ELR (cell line): ENCODE measurements at regions not wholly inside any gene's neighbourhood (a gene's known extent, or its start where the extent isn't known, plus 50 kb on each side); places are given as distances from the start of the nearest gene placed in this dataset.
"Not testable (repeated sequence)": the region's sequence is repeated elsewhere in the genome, so short reads cannot be mapped to it uniquely, and the experiment has no call there.

Experiments
- DNase-seq: peaks from one replicate; pipeline ENCODE4 v3.0.0-alpha.2; 2015; ENCODE audit warnings: low read depth

DNA sequence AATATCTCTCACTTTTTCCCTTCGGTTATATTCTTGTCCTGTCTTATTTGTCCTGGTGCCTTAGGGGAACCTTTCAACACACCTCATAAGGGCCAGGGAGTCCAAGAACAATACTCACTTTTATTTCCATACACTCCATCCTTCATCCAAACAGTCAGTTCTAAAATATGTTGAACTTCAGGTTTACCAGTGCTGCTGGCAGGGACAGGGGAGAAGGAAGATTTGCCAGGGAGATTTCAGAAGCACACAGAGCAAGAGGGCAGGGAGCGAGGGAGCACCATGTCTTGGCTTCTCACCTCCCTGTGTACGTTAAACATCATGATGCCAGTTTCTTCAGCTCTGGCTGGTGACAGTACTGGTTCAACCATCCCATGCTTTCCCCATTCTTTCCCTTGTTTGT lies 631.1 kb upstream of the FAT1 start:
- DNase-seq = no peak

DNA sequence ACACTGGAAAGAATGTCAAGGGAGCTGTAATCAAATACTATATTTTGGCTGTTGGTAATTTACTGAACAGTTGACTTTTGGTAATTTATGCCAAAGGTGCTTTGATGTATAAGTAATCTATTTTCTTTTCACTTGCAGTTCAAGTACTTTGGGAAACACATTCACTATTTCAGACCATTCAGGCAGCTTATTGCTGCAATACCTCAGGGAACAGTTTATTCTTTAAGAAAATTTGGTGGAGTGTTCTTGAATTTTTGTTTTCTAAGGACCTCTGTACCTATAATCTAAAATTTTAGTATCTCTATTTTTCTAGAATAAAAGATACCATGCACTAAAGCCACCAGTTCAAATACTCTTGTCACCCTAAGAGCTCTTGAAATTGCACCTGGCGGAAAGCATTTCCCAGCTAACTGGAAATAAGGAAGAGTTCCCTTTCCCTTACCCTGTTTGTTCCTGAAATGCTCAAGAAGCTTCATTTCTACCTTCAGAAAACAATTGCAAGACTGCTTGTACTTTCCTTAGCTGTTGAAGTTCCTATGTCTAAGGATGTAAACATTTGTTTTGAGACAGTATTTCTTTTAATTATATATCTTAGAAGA lies 633.5 kb upstream of the FAT1 start:
- no peak for DNase-seq

DNA sequence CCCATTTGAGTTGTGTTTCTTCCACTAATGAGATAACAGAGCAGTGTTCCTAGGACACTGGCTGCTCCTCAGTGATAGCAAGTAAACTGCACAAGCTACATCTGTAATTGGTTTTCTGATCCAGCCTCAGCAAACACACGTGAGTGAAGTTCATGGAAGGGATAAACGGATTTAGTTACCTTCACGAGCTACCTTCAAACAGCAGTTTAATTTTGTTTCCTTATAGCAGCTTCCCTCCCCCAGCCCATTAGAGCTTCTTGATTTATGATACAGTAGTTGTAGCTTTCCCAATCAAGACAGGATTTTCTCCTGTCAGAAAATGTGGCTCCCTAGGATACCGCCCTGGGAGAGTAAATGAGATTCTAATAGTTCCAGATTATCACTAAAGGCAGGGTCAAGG lies 634.2 kb upstream of the FAT1 start:
- no peak for DNase-seq

DNA sequence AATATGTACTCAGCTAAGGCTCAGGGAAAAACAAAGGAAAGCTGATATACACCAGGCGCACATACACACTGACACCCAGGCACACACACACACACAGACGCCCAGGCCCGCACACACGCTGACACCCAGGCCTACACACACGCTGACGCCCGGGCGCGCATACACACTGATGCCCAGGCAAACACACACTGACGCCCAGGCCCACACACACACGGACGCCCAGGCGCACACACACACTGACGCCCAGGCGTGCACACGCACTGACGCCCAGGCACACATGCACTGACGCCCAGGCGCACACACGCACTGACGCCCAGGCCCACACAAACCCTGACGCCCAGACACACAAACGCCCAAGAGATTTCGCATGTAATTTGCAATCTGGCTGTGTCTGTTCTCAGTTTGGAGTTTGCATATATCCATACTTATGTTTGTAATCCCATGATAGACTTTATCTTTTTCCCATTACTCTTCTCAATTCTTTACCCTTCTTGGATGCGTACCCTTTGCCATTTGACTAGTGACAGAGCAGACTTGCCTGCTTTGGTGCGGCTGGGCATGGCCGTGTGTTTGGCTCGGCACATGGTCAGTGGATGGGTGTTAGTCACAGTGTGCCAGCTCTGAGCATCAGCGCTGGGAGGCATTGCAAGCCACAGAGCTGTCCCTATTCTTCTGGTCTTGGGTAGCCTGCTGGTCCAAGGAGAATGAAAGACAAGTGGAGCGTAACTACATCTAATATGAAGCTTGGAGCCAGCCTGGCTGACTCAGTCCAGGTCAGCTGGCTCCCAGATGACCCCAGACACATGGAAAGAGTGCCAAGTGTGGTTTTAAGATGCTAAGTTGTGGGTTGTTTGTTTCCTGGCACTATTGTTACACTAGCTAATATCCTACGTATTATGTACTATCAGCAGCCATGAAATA lies 632.4 kb upstream of the ZFP42 start:
- no peak for DNase-seq

DNA sequence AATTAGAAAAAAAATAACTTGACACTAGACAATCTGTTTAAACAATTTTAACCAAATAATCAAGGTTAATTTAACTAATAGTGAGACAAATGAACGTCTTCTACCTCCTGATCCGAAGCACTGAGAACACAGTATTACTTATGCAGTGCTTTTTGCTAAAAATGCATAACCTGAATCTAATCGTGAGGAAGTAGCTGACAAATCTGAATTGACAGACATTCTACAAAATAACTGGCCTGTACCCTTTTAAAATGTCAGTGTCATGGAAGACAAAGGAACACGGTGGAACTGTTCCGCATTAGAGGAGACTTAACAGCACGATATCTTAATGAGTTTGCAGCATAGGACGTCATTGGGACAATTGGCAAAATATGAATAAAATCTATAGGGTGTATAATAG lies 631.2 kb upstream of the ZFP42 start:
- no peak for DNase-seq

DNA sequence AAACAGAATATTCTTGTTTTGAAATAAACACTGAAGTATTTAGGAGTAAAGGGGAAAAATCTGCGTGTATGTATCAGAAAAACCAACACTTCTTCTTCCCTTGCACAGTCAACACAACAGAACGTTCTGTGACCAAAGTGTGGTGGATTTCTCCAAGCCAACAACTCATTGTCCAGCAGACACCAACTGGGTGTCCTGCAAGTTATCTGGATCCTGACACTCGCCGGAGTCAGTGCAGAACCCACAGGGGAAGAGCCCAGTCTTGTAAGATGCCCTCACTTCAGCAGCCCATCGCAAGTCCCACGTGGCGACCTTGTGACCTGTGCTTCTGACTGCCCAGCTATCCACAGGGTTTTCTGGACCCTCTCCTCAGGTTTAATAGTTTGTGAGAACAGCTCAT lies 630.7 kb upstream of the ZFP42 start:
- DNase-seq = no peak

DNA sequence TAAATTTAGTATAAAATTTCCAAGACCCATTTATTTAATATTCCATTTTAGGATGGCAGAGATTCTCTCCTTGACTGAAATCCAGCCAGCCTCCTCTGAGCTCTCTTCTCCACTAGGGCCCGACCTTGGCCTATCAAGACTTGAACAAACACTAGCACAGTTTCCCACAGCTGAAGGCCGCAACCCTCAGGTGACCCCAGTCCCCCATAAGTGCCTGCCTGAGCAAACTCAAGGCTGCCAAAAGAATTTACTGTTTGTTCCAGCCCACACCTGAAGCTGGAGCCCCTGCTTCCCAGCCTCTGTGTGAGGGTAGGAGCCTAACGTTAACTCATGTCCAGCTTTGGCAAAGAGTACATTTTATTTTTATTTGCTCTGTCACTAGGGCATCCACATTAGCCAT lies 629.0 kb upstream of the ZFP42 start:
- no peak for DNase-seq

DNA sequence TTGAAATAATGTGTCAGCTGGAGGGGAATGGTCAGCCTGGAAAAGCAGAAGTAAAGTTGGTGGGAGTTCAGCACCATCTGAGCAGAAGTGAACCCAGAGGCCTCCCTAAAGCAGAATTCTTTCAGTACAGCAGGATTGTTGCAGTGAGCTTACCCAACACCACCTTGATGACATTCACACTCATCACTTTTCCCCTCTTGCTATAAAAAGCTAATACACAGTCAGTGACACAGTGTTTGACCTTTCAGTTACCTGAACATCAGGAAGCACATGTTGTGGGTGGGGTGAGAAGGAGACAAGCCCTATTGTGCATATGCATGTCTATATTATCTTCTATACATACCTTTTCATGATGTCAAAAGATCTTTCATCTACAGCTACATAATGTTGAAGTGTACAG lies 624.7 kb upstream of the ZFP42 start:
- DNase-seq = no peak

DNA sequence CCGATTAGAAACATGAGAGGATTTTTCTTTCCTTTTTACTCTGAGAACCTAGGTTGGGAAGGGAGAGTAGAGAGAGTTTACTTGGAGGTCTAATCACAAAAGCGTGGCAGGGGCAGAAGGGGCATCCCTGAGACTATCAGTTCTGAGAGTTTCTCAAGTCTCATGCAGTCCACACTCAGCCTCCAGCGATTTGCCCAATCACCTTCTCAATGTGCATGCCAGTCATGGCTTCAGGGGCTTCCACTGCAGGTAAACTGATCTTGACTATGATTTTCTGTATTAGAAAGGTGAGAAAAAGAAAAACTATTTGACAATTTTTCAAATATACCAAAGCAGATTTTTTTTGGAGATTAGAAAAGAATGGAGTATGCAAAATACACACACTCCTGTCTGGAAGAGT lies 617.1 kb upstream of the ZFP42 start:
- no peak for DNase-seq

DNA sequence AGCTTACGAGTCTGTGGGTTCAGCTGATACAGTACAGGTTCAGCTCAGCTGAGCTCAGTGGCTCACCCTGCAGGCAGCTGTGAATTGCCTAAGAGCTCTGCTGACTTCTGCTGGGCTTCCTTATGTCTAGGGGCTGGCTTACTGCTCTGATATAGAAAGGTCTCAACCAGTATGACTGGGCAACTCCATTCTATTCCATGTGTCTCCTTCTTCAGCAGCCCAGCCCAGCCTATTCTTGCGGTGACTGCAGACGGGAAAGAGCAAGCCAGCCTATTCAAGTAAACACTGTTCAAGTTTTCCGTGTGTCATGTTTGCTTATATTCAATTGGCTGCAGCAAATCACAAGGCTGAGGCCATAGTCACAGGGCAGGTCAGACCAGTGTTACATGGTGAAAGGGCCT lies 615.4 kb upstream of the ZFP42 start:
- DNase-seq = peak; percentile 24

DNA sequence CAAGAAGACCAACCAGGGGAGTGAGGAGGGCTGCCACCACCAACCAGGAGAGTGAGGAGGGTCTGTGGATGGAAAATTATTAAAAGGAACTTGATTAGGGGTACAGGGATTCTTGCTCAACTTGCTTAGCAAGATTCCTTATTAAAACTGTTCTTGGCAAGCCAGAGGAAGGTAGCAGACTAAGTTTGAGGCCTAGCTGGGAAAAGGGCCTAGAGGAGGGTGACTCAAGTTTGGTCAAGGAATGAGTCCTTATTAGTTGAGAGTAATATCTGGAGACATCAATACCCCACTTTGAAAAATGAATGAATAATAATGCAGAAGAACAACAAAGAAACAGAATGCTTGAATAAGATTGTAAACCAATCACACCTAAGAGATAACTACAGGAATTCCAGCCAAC lies 612.4 kb upstream of the ZFP42 start:
- DNase-seq = no peak

DNA sequence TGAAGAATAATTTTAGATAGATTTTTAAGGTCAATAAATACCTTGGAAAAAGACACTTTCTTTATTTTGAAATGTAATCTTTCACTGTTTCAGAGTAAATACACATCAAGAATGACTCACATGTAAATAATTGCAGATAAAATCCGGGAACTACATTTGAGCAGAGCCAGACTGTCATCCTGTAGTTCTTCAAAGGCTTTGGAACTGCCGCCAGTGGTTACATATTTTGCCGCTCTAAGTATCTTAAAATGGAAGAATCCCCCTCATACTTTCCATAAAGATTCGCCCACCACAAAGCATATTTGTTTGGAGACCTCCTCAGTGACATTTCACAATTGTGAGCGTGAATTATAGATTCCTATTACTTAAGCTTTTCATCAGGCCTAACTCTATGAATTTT lies 607.8 kb upstream of the ZFP42 start:
- DNase-seq = peak; percentile 2

DNA sequence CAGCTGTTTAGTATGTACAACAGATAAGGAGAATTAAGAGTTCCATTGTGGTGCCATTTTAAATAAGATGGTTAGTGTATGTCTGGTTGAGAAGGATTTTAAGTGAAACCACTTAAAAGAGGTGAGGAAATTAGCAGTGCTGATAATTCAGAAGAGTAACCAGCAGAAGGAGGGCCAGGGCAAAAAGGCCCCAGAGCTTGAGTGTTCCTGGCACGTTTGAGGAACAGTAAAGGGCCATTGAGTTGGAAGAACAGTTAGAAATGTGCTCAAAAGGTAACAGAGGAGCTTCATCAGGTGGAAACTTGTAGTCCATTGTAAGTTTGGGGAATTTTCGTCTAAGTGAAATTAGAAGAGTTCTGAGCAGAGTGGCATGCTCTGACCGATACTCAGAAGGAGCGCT lies 606.2 kb upstream of the ZFP42 start:
- DNase-seq = no peak

DNA sequence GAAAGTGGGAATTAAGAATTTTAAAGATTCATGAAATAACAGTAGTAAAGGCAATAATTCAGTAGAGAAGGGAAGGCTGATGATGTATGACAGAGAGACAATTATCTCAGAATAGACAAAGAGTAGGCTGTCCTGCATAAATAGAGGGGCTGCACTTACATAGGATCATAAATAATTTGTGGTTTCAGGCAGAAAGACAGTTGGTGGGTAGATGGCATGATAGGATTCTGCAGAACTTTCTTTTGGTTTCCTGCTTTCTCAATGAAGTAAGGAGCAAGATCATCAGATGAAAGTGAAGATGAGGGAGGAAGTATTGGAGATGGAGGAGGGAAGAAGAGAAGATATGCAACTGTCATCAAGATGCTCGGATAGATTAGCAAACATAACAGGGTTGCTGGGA lies 604.9 kb upstream of the ZFP42 start:
- no peak for DNase-seq

DNA sequence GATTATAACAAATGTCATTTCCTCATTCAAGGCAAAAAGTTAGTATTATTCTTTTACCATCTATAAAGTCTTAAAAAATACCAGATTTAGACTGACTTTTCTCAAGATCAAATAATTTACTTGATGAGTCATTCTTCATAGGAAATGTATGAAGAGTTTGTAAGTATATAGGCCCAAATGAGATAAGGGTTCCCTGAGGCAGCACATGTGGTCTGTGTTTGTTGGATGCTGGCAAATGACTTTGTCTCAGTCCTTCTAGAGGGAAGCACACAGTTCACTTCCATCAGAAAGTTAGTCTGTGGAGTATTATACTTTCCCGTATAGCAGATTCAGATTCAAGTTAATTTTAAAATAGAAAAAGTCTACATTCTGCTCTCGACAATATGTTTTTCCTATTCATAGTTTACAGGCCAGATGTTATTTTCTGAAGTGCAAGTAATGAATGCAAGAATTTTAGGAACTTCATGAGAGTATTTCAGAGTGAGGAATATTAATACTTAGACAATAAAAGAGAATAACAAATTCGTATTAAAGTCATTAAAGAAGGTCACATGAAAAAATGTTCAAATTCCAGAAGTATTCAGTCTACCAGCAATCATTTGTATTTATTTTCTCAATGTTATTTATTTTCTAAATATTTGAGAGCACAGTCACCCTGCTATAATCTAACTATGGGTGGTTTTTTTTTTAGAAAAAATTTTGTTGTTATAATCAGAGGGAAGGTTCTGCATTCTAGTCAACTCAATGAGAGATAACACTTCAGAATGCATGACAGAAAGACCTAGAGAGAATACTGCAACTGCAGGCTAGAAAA lies 601.8 kb upstream of the ZFP42 start:
- DNase-seq = peak; percentile 1

DNA sequence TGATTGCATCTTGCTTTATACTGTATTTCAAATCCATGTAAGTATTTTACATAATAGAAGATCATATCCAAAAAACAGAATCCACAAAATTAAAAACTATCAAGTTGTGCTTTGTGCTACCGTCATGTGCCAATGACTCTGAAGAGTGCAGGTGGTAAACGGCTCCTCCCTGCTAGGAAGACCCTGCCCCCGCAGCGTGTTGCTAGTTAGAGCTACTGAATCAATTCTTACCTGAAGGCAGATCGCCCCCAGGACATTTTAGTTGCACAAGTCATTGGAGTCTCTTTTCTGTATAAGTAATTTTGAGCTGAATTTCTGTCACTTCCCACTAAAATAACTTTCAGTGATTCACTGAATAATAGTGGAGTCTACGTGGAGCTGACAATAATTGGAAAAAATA lies 599.5 kb upstream of the ZFP42 start:
- no peak for DNase-seq

DNA sequence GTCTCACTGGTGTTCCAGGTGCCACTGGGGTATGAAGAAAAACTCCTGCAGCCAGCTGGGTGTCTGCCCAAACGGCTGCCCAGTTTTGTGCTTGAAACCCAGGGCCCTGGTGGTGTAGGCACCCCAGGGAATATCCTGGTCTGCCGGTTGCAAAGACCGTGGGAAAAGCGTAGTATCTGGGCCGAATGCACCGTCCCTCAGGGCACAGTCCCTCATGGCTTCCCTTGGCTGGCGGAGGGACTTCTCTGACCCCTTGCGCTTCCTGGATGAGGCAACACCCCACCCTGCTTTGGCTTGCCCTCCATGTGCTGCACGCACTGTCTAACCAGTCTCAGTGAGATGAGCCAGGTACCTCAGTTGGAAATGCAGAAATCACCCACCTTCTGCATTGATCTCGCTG lies 587.1 kb upstream of the ZFP42 start:
- not testable (repeated sequence) for DNase-seq

DNA sequence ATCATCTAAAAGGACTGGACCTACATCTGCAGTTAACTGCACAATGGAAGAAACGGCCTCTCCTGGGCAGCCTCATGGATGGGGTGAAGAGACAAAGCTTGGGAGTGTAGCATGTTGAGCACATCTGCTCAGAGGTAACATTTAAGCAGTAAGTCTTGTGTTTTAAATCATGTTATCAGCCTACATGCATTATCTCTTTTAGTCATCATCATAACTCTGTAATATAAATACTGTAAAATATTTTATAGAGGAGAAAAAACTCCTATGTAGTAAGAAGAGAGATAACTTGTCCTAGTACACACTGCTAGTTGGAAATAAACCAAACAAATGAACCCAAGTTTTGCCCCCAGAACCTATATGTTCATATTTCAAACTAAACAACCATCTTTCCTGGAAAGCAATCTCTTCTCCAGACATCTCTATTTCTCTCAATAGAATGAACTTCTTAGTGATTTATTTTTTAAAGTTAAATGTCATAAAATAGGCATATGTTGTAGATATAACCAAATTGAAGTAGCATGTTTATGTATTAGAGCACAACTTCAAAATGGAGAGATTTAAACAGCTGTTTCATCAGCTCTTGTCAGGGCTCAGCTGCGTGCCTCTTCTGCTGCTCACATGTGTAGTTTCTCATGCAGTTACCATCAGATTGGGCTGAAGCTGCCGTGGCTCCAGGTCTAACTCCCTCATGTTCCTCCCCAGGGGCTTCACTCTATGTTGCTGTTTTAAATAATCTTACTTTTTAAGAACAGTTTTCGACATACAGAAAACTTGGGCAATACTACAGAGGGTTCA lies 581.8 kb upstream of the ZFP42 start:
- no peak for DNase-seq

DNA sequence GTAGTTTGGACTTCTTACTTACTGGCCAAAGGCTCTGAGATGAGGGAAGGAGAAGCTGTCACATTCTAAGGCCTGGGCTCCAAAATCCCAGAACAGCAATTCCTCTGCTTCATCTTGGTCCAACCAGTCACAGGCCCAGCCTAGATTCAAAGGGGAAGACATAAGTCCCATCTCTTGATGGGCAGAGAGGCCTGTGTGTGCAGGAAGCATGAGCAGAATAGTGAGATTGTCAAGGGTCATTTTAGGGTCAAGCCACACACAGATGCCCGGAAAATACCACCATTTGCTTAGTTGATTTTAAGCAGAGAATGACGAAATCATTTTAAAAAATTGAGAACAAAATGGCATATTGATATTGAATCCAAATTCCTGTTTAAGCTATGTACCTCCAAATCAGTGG lies 580.9 kb upstream of the ZFP42 start:
- DNase-seq = no peak

DNA sequence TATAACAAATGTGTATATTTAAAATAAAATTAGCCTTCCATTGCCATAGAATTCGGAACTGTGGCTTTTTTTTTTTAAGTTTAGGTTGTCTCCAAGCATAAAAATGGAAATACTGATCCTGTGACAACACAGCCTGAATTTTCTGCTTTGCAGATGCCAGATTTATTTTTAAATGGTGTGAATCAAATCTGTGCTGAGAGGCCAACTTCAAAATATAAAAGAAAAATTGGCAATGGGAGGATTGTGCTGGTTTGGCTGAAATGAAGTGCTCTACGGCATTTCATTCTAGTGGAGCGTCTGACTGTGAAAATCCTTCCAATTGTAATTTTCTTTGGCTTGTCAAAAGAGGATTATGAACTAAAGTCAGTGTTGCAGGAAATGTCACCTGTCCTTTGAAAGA lies 580.3 kb upstream of the ZFP42 start:
- no peak for DNase-seq

DNA sequence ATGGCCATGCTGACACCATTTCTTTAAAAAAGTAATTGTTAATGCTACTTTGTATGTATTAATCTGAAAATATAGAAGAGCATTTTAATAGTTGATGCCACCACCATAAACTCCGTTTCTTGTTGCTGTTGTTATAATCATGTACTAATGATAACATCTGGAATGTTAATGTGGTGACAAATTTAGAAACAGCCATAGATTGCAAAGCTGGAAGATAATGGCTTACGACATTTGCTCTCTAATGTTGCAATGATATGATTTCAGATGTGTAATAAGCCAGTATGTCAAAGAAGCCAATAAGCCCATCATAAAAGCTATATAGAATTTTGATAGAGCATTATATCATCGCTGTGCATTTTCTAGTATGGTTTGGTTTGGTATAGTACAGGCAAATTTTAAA lies 579.4 kb upstream of the ZFP42 start:
- no peak for DNase-seq

DNA sequence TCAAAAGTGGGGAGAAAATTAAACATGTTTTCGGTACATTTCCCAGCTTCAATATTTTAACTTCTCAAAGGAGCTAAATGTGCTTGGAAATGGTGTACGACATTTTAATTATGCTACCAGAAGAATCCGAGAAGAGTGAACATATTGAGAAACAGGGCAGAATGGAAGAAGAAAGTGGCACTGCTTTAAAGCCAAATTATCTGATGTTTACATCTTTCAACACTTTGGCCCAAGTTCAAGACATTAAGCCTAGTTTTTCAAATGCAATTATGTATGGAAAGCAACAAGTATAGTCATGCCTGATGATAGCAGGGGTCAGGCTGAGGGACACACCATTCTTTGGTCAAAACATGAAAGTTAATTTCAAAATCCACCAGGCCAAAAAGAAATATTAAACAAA lies 577.9 kb upstream of the ZFP42 start:
- no peak for DNase-seq
